ENCODE measurements at regions not wholly inside any gene's neighbourhood (a gene's known extent, or its start where the extent isn't known, plus 50 kb on each side); places are given as distances from the start of the nearest gene placed in this dataset.

DNA sequence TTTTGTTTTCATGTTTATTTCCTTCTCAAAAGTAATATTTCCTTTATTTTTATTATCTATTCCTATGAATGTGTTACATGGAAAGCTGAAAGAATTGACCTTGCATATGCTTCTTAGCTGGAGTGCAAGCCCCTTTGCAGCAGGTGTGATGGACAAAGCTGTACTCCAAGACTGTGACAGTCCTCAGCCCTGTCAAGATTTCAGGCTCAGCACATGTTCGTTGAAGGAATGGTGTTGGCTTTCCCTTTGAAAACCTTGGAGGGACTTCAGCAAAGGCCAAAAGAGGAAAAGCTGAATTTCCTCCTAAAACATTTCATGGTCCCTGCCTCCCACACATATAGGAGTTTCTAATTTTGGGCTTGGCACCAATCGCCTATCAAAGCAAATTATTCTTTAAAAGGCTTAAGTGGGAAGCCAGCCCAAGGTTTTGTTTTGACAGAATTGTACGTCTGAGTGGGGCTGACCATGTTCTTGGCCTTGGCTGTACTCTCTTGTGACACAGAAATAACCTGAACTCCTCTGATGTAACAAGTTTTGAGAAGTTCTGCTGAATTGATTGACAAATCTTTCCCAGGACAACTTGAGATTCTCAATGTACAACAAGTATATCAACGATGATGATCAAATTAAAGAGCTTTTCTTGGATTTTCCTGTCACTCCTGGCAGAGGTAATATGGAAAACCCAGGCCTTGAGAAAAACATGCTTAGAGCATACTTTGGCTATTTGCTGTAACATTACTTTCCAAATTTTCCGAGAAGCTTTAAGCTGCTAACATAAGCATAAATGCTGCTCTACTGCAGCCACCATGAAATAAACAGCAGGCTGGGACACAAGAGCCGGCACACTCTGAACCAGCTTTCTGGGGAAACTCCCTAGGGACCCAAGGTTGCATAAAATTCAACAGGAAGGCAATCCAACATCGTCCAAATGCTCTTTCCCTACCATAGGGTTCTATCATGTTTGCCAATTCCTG is 135.7 kb upstream of the ZNF648 start:
- no peak overlapping the region for H3K4me3 ChIP-seq (ENCODE audit: low read depth, low read length)
- TF ChIP-seq, protein P1, sequence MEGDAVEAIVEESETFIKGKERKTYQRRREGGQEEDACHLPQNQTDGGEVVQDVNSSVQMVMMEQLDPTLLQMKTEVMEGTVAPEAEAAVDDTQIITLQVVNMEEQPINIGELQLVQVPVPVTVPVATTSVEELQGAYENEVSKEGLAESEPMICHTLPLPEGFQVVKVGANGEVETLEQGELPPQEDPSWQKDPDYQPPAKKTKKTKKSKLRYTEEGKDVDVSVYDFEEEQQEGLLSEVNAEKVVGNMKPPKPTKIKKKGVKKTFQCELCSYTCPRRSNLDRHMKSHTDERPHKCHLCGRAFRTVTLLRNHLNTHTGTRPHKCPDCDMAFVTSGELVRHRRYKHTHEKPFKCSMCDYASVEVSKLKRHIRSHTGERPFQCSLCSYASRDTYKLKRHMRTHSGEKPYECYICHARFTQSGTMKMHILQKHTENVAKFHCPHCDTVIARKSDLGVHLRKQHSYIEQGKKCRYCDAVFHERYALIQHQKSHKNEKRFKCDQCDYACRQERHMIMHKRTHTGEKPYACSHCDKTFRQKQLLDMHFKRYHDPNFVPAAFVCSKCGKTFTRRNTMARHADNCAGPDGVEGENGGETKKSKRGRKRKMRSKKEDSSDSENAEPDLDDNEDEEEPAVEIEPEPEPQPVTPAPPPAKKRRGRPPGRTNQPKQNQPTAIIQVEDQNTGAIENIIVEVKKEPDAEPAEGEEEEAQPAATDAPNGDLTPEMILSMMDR (IDR thresholded peaks at IDR 0.05; ENCODE audit: insufficient read depth, low read length), result no peak

DNA sequence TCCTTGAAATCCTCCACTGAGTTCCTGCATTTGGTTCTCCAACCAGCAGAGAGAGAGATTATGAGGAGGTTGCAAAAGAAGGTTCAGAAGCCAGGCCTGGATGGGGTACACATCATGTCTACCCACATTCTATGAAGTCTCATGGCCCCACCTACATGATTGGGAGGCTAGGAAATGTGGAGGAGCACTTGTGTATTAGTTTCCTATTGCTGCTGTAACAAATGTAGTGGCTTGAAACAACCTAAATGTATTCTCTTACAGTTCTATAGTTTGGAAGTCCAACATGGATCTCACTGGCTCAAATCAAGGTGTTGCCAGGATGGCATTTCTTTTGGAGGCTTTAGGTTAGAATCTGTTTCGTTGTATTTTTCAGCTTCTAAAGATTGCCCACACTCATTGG is 134.2 kb upstream of the ZNF648 start:
- no peak overlapping the region for H3K4me3 ChIP-seq (ENCODE audit: low read depth, low read length)
- TF ChIP-seq, protein P1 (IDR thresholded peaks at IDR 0.05; ENCODE audit: insufficient read depth, low read length), result no peak
- DNase-seq (ENCODE audit: low read depth), result no peak

More for the DNA sequence above, 135.7 kb upstream of the ZNF648 start:
- no peak for DNase-seq (ENCODE audit: low read depth)

DNA sequence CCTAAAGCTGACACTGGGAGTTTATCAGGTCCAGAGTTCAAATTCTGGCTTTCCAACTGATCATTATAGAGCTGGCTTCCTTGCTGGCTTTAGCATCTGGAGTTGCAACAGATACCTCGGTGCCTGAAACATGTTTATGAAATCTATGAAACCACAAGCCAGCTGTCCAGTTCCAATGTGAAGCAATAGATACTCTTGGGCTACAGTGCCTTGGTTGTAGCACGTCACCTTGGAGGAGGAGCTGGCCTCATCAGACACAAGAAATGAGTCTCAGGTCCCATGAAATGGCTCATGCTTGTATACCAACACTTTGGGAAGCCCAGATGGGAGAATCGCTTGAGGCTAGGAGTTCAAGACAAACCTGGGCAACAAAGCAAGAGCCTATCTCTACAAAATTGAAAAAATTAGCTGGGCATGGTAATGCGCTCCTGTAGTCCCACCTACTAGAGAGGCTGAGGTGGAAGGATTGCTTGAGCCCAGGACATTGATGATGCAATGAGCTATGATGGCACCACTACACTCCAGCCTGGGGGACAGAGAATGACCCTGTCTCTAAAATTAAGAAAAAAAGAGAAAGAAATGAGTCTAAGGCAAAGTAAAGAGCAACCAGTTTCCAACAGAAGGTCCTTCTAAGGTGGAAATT is 132.5 kb upstream of the ZNF648 start:
- peak; percentile 13 for DNase-seq (ENCODE audit: low read depth)
- TF ChIP-seq, protein P1 (IDR thresholded peaks at IDR 0.05; ENCODE audit: insufficient read depth, low read length), result no peak
- no peak overlapping the region for H3K4me3 ChIP-seq (ENCODE audit: low read depth, low read length)

DNA sequence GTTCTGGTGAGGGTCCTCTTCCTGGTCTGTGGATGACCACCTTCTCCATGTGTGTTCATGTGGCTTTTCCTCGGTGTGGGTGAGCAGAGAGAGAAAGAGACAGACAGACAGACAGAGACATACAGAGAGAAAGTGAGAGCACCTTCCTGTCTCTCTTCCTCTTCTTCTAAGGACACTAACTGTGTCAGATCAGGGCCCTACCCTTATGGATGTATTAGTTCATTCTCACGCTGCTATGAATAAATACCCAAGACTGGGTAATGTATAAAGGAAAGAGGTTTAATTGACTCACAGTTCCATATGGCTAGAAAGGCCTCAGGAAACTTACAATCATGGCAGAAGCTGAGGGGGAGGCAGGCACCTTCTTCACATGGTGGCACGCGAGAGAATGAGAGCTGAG is 131.5 kb upstream of the ZNF648 start:
- H3K4me3 ChIP-seq (ENCODE audit: low read depth, low read length), result no peak overlapping the region
- TF ChIP-seq, protein P1 (IDR thresholded peaks at IDR 0.05; ENCODE audit: insufficient read depth, low read length), result no peak
- DNase-seq (ENCODE audit: low read depth), result no peak

DNA sequence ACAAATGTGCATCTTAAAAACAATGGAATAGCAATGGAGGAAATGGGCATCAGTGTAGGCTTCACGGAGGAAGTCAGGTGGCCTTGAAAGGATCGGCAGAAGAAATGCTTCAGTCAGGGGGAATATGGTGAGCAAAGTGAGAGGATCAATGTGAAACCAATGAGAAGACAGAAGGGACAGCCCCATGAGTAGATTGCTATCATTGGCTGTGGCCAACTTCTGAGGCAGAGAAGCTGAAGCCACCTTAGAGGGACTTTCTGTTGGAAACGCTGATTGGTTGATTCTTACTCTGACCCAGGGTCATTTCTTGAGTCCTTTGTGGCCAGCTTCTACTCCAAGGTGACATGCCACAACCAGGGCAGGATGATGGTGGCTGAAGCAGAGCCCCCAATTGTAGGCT is 130.7 kb upstream of the ZNF648 start:
- H3K4me3 ChIP-seq (ENCODE audit: low read depth, low read length), result no peak overlapping the region
- TF ChIP-seq, protein P1 (IDR thresholded peaks at IDR 0.05; ENCODE audit: insufficient read depth, low read length), result no peak
- no peak for DNase-seq (ENCODE audit: low read depth)

DNA sequence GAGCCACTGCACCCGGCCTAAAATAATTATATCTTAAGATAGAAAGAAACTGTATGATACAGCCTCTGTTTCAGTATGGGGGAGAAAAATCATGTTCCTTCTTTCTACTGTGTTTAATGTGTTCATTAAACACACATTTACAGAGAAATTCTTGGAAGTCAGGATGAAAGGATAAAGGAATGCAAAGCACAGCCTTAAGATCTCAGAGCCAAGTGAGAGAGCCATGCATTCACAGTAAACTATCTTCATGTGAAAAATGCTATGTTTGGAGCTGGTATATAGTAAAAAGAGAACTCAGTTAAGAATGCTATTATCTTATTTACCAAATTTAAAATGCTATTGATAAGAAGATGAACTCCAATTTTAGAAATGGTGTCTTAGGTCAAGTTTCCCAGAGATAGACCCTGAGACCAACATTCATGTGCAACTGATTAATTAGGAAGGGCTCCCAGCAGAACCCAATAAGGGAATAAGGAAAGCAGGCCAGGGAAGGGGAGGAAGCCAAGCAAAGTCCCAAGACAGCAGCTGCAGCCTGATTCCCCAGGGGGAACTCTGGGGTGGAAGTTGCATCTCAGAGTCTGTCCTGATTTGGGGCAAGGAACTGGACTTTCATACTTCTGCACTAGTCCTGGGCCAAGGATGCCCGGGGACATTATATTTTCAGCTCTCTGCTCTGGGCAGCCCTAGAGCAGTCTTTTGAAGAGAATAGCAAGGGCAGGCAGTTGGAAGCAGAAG is 130.0 kb upstream of the ZNF648 start:
- no peak for DNase-seq (ENCODE audit: low read depth)
- TF ChIP-seq, protein P1 (IDR thresholded peaks at IDR 0.05; ENCODE audit: insufficient read depth, low read length), result no peak
- no peak overlapping the region for H3K4me3 ChIP-seq (ENCODE audit: low read depth, low read length)

Measured in fibroblast of the aortic adventitia (primary cell).